ENCODE measurements at regions not wholly inside any gene's neighbourhood (a gene's known extent, or its start where the extent isn't known, plus 50 kb on each side); places are given as distances from the start of the nearest gene placed in this dataset.

DNA sequence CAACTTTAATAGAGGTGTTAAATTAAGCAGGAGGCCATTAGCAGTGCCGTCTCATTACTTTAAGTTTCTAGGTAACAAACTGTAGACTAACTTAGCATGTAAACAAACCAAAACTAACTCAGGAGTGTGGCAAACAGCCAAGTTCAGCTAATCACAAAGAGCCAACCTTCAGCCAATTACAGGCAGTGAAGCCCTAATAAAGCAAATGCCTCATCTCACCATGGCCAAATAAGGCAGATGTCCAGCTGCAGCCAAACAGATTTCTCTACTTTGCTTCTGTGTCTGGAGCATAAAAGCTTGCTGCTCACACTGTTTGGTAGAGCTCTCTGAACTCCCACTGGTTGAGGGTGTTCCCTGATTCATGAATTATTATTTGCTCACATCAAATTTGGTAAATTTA is 835.4 kb upstream of the GBE1 start:
- BruUV-seq (replicated peaks), result no TSS peak

DNA sequence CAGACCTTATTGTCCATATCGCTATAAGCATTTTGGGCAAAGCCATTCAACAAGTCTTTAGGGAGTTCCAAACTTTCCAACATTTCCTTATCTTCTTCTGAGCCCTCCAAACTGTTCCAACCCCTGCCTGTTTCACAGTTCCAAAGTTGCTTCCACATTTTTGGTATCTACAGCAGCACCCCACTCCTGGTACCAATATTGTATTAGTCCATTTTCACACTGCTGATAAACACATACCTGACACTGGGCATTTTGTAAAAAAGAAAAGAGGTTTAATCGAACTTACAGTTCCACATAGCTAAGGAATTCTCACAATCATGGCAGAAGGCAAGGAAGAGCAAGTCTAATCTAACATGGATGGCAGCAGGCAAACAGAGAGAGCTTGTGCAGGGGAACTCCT is 834.1 kb upstream of the GBE1 start:
- H3K36me3 ChIP-seq (ENCODE audit: low read depth, low read length), result 0 out of 2 replicates have a peak, but pooled peaks cover 2% of the 10 kb centered on the region
- H3K27me3 ChIP-seq (ENCODE audit: low read length), result no peaks in the 10 kb centered on the region
- no peak overlapping the region for H3K4me2 ChIP-seq (ENCODE audit: low read length)
- no peaks in the 10 kb centered on the region for H3F3A ChIP-seq (ENCODE audit: low read length, unreplicated experiment)
- no peaks in the 10 kb centered on the region for H4K20me1 ChIP-seq (ENCODE audit: low read length)
- H2AFZ ChIP-seq (ENCODE audit: low read length), result no peak overlapping the region
- POLR2A ChIA-PET (ENCODE audit: unreplicated experiment), result no interaction called here
- ATAC-seq (no peak), DNase-seq (no peak)
- CTCF ChIA-PET, result no interaction called here
- no TSS peak for BruUV-seq (replicated peaks)
- H3K9ac ChIP-seq (ENCODE audit: low read length), result no peak overlapping the region
- peaks cover 6% of the 10 kb centered on the region for H3K9me3 ChIP-seq (ENCODE audit: low read length)
- TF ChIP-seq EZH2 (IDR thresholded peaks at IDR 0.05; ENCODE audit: low read length, unreplicated experiment), result no peak
- TF ChIP-seq, protein P1, sequence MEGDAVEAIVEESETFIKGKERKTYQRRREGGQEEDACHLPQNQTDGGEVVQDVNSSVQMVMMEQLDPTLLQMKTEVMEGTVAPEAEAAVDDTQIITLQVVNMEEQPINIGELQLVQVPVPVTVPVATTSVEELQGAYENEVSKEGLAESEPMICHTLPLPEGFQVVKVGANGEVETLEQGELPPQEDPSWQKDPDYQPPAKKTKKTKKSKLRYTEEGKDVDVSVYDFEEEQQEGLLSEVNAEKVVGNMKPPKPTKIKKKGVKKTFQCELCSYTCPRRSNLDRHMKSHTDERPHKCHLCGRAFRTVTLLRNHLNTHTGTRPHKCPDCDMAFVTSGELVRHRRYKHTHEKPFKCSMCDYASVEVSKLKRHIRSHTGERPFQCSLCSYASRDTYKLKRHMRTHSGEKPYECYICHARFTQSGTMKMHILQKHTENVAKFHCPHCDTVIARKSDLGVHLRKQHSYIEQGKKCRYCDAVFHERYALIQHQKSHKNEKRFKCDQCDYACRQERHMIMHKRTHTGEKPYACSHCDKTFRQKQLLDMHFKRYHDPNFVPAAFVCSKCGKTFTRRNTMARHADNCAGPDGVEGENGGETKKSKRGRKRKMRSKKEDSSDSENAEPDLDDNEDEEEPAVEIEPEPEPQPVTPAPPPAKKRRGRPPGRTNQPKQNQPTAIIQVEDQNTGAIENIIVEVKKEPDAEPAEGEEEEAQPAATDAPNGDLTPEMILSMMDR (conservative IDR thresholded peaks at IDR 0.05; ENCODE audit: low read depth, low read length), result no peak
- TF ChIP-seq EZH2phosphoT487 (IDR thresholded peaks at IDR 0.05; ENCODE audit: borderline replicate concordance, low read length), result no peak
- H3K79me2 ChIP-seq (ENCODE audit: low read length), result no peaks in the 10 kb centered on the region
- intact Hi-C loops (cut with micrococcal nuclease), result no loop called here
- H3K27ac ChIP-seq (ENCODE audit: low read length), result no peak overlapping the region
- H3K4me3 ChIP-seq (ENCODE audit: low read length), result no peak overlapping the region
- H3K9me2 ChIP-seq (replicated peaks; ENCODE audit: low read length), result no peaks in the 10 kb centered on the region
- H3K4me1 ChIP-seq (ENCODE audit: insufficient read depth, low read length), result no peaks in the 10 kb centered on the region

More for the DNA sequence above, 835.4 kb upstream of the GBE1 start:
- no peaks in the 10 kb centered on the region for H3K4me1 ChIP-seq (ENCODE audit: insufficient read depth, low read length)
- no peak for TF ChIP-seq EZH2 (IDR thresholded peaks at IDR 0.05; ENCODE audit: low read length, unreplicated experiment)
- TF ChIP-seq, protein P1 (conservative IDR thresholded peaks at IDR 0.05; ENCODE audit: low read depth, low read length), result no peak
- no peak for TF ChIP-seq EZH2phosphoT487 (IDR thresholded peaks at IDR 0.05; ENCODE audit: borderline replicate concordance, low read length)
- no peaks in the 10 kb centered on the region for H3F3A ChIP-seq (ENCODE audit: low read length, unreplicated experiment)
- intact Hi-C loops (cut with micrococcal nuclease), result no loop called here
- H3K79me2 ChIP-seq (ENCODE audit: low read length), result no peaks in the 10 kb centered on the region
- H3K27me3 ChIP-seq (ENCODE audit: low read length), result no peaks in the 10 kb centered on the region
- ATAC-seq (no peak), DNase-seq (no peak)
- no peak overlapping the region for H3K9ac ChIP-seq (ENCODE audit: low read length)
- CTCF ChIA-PET, result no interaction called here
- no peaks in the 10 kb centered on the region for H4K20me1 ChIP-seq (ENCODE audit: low read length)
- H3K36me3 ChIP-seq (ENCODE audit: low read depth, low read length), result 0 out of 2 replicates have a peak, but pooled peaks cover 2% of the 10 kb centered on the region
- POLR2A ChIA-PET (ENCODE audit: unreplicated experiment), result no interaction called here
- H3K4me3 ChIP-seq (ENCODE audit: low read length), result no peak overlapping the region
- H3K4me2 ChIP-seq (ENCODE audit: low read length), result no peak overlapping the region
- H3K9me2 ChIP-seq (replicated peaks; ENCODE audit: low read length), result no peaks in the 10 kb centered on the region
- peaks cover 6% of the 10 kb centered on the region for H3K9me3 ChIP-seq (ENCODE audit: low read length)
- H3K27ac ChIP-seq (ENCODE audit: low read length), result no peak overlapping the region
- no peak overlapping the region for H2AFZ ChIP-seq (ENCODE audit: low read length)

- ChIA-PET POLR2A (ENCODE audit: unreplicated experiment) (no interaction called here), CTCF (no interaction called here)
- Histone ChIP-seq H4K20me1 (ENCODE audit: low read length) (no peaks in the 10 kb centered on the region), H3K4me3 (ENCODE audit: low read length) (no peak overlapping the region), H3K9me2 (replicated peaks; ENCODE audit: low read length) (no peaks in the 10 kb centered on the region), H3K9ac (ENCODE audit: low read length) (no peak overlapping the region), H3F3A (ENCODE audit: low read length, unreplicated experiment) (no peaks in the 10 kb centered on the region), H3K9me3 (ENCODE audit: low read length) (no peaks in the 10 kb centered on the region), H3K27me3 (ENCODE audit: low read length) (no peaks in the 10 kb centered on the region), H3K4me2 (ENCODE audit: low read length) (no peak overlapping the region), H3K36me3 (ENCODE audit: low read depth, low read length) (no peaks in the 10 kb centered on the region), H3K4me1 (ENCODE audit: insufficient read depth, low read length) (no peaks in the 10 kb centered on the region), H3K79me2 (ENCODE audit: low read length) (no peaks in the 10 kb centered on the region), H3K27ac (ENCODE audit: low read length) (no peak overlapping the region), H2AFZ (ENCODE audit: low read length) (no peak overlapping the region)
- ATAC-seq (no peak), DNase-seq (no peak)
- intact Hi-C loops (cut with micrococcal nuclease), result no loop called here
- no TSS peak for BruUV-seq (replicated peaks)
- TF ChIP-seq EZH2 (IDR thresholded peaks at IDR 0.05; ENCODE audit: low read length, unreplicated experiment) (no peak), EZH2phosphoT487 (IDR thresholded peaks at IDR 0.05; ENCODE audit: borderline replicate concordance, low read length) (no peak)
- TF ChIP-seq, protein P1 (conservative IDR thresholded peaks at IDR 0.05; ENCODE audit: low read depth, low read length), result no peak
Observed at GRCh38 chr3:82587174-82587573, 825.7 kb upstream of the GBE1 start.

All from PC-3 (cell line).